PC-3 (cell line): ENCODE measurements at regions not wholly inside any gene's neighbourhood (a gene's known extent, or its start where the extent isn't known, plus 50 kb on each side); places are given as distances from the start of the nearest gene placed in this dataset.

Experiments
- CTCF ChIP-seq: fragments of 300-600 bp; sonication (generic); conservative IDR thresholded peaks from 2 replicates; pipeline ENCODE4 v1.5.1; 2017; ENCODE audit warnings: antibody characterized with exemption, low read depth, mild to moderate bottlenecking, low read length
- EZH2 ChIP-seq: fragments of 300-600 bp; sonication (generic); IDR thresholded peaks from one replicate; pipeline ENCODE4 v1.6.1; 2017; ENCODE audit warnings: antibody characterized with exemption, mild to moderate bottlenecking, low read length; ENCODE audit not compliant: unreplicated experiment
- EZH2phosphoT487 ChIP-seq: fragments of 300-600 bp; sonication (generic); IDR thresholded peaks from 2 replicates; pipeline ENCODE4 v1.6.1; 2018; ENCODE audit warnings: mild to moderate bottlenecking, antibody characterized with exemption, low read length, borderline replicate concordance

GRCh38 chr1:234833118-234833517 is 223.1 kb upstream of the IRF2BP2 start:
- no peak for TF ChIP-seq CTCF
- TF ChIP-seq EZH2, result no peak
- TF ChIP-seq EZH2phosphoT487, result no peak
